CD14-positive monocyte (primary cell): ENCODE measurements at regions not wholly inside any gene's neighbourhood (a gene's known extent, or its start where the extent isn't known, plus 50 kb on each side); places are given as distances from the start of the nearest gene placed in this dataset.

Source experiments
- DNase-seq, 3 donors: peaks; one replicate each; pipeline ENCODE4 v3.0.0-alpha.2; 2011 to 2022
- H2AFZ ChIP-seq: 2 replicates; pipeline ENCODE4 v1.6.0; 2012; ENCODE audit warnings: mild to moderate bottlenecking, low read depth, low read length, inconsistent platforms; ENCODE audit not compliant: insufficient read depth, poor library complexity, severe bottlenecking
- H3K27ac ChIP-seq, 2 donors: 1 replicate in 1 of 2; 2 replicates in 1 of 2; pipeline ENCODE4 v1.5.1; 2012 to 2013; ENCODE audit warnings: low read length in 2 of 2, control low read depth in 1 of 2, inconsistent platforms in 1 of 2, low read depth in 1 of 2, mild to moderate bottlenecking in 1 of 2
- H3K27me3 ChIP-seq, 2 donors: one replicate each; pipeline versions ENCODE4 v1.6.0 to v1.6.1; 2011 to 2013; ENCODE audit warnings: low read length in 2 of 2; ENCODE audit not compliant: control insufficient read depth in 2 of 2, insufficient read depth in 2 of 2
- H3K36me3 ChIP-seq, 2 donors: replicated peaks in 1 of 2; 1 replicate in 1 of 2; 2 replicates in 1 of 2; pipeline versions ENCODE4 v1.5.1 to v1.6.1; 2012 to 2013; ENCODE audit warnings: low read length in 2 of 2, control low read depth in 1 of 2, inconsistent platforms in 1 of 2, mild to moderate bottlenecking in 1 of 2; ENCODE audit not compliant: insufficient read depth in 2 of 2, control insufficient read depth in 1 of 2
- H3K4me1 ChIP-seq, 2 donors: 1 replicate in 1 of 2; 2 replicates in 1 of 2; pipeline versions ENCODE4 v1.5.1 to v1.6.1; 2012 to 2013; ENCODE audit warnings: low read length in 2 of 2, control low read depth in 1 of 2, inconsistent platforms in 1 of 2, mild to moderate bottlenecking in 1 of 2, moderate library complexity in 1 of 2; ENCODE audit not compliant: insufficient read depth in 2 of 2, control insufficient read depth in 1 of 2
- H3K4me2 ChIP-seq: replicated peaks from 2 replicates; pipeline ENCODE3; 2012; ENCODE audit warnings: low read length, moderate library complexity, mild to moderate bottlenecking; ENCODE audit not compliant: poor library complexity, severe bottlenecking; ENCODE audit errors: extremely low read depth
- H3K4me3 ChIP-seq, 3 experiments: fragments of 200-600 bp in 1 of 3; sonication (generic) in 1 of 3; replicated peaks in 1 of 3; 1 replicate in 2 of 3; 2 replicates in 1 of 3; pipeline ENCODE4 v1.5.1; 2011 to 2013; ENCODE audit warnings: low read length in 3 of 3, mild to moderate bottlenecking in 3 of 3, control low read depth in 2 of 3, low read depth in 2 of 3, inconsistent platforms in 1 of 3, moderate library complexity in 1 of 3
- H3K79me2 ChIP-seq: 2 replicates; pipeline ENCODE4 v1.6.0; 2012; ENCODE audit warnings: mild to moderate bottlenecking, control low read depth, inconsistent platforms, low read length, moderate library complexity; ENCODE audit not compliant: insufficient read depth
- H3K9ac ChIP-seq: 2 replicates; pipeline ENCODE4 v1.6.0; 2017; ENCODE audit warnings: low read length, mild to moderate bottlenecking; ENCODE audit not compliant: insufficient read depth, poor library complexity, severe bottlenecking
- H3K9me3 ChIP-seq, 2 donors: replicated peaks in 1 of 2; 1 replicate in 1 of 2; 2 replicates in 1 of 2; pipeline versions ENCODE4 v1.5.1 to v1.6.1; 2012 to 2013; ENCODE audit warnings: low read length in 2 of 2, control low read depth in 1 of 2; ENCODE audit not compliant: control insufficient read depth in 1 of 2, insufficient read depth in 1 of 2
- H4K20me1 ChIP-seq: 2 replicates; pipeline ENCODE4 v1.6.0; 2012; ENCODE audit warnings: mild to moderate bottlenecking, low read length, control low read depth, moderate library complexity; ENCODE audit not compliant: insufficient read depth
- H3K27ac Mint-ChIP-seq, 7 donors: one replicate each; pipeline ENCODE4 v1.8.0; 2020; ENCODE audit warnings: mild to moderate bottlenecking in 7 of 7, mixed read lengths in 7 of 7, moderate library complexity in 6 of 7, inconsistent platforms in 2 of 7
- H3K27me3 Mint-ChIP-seq, 3 donors: one replicate each; pipeline ENCODE4 v1.8.0; 2021 to 2022; ENCODE audit warnings: low read depth in 3 of 3, mild to moderate bottlenecking in 3 of 3, mixed read lengths in 3 of 3, moderate library complexity in 3 of 3, inconsistent platforms in 1 of 3
- H3K36me3 Mint-ChIP-seq, 2 donors: one replicate each; pipeline ENCODE4 v1.8.0; 2020; ENCODE audit warnings: mixed read lengths in 2 of 2, inconsistent platforms in 1 of 2, mild to moderate bottlenecking in 1 of 2
- H3K4me1 Mint-ChIP-seq: one replicate; pipeline ENCODE4 v1.8.0; 2020; ENCODE audit warnings: mild to moderate bottlenecking, mixed read lengths
- H3K4me3 Mint-ChIP-seq, 2 donors: one replicate each; pipeline ENCODE4 v1.8.0; 2020; ENCODE audit warnings: mild to moderate bottlenecking in 2 of 2, mixed read lengths in 2 of 2, moderate library complexity in 1 of 2
- H3K9me3 Mint-ChIP-seq, 7 donors: one replicate each; pipeline ENCODE4 v1.8.0; 2020 to 2022; ENCODE audit warnings: mixed read lengths in 7 of 7, mild to moderate bottlenecking in 6 of 7, moderate library complexity in 6 of 7, inconsistent platforms in 2 of 7
- CTCF ChIP-seq: fragments of 200-600 bp; IDR thresholded peaks from one replicate; pipeline ENCODE4 v1.8.0; 2022; ENCODE audit warnings: antibody characterized with exemption, mild to moderate bottlenecking
- WGBS: methylation state at CpG from one replicate; pipeline ENCODE4 v1.1.5; 2013; ENCODE audit warnings: missing lambda C conversion rate; ENCODE audit not compliant: insufficient coverage; 5-methylcytosine and 5-hydroxymethylcytosine counted together
- intact Hi-C, 2 donors: fragments of 100-400 bp; cut with micrococcal nuclease; formaldehyde crosslinking; loops; one replicate each; pipeline versions ENCODE4 v1.15.0 to v1.15.1; 2023

- no peak overlapping the region for H2AFZ ChIP-seq
- no peaks in the 10 kb centered on the region for H3K9me3 Mint-ChIP-seq
- H3K27me3 Mint-ChIP-seq, result peaks cover 17 to 22% (median 20%) of the 10 kb centered on the region in 3 donors
- H3K4me3 ChIP-seq, result no peak overlapping the region
- no peak overlapping the region for H3K9ac ChIP-seq
- no peaks in the 10 kb centered on the region for H4K20me1 ChIP-seq
- no peak overlapping the region for H3K27ac Mint-ChIP-seq
- H3K9me3 ChIP-seq, result no peaks in the 10 kb centered on the region
- 82% methylated on average over 2 of the region's 6 CpGs for WGBS
- H3K4me3 Mint-ChIP-seq, result no peak overlapping the region
- no peaks in the 10 kb centered on the region for H3K79me2 ChIP-seq
- H3K27me3 ChIP-seq, result peaks cover 2 to 4% of the 10 kb centered on the region in 2 donors
- H3K4me1 Mint-ChIP-seq, result peaks cover 10% of the 10 kb centered on the region
- no peak for DNase-seq
- no peak overlapping the region for H3K4me2 ChIP-seq
- H3K4me1 ChIP-seq, result peaks cover 0 to 4% of the 10 kb centered on the region in 2 donors
- no peaks in the 10 kb centered on the region for H3K36me3 Mint-ChIP-seq
- intact Hi-C loops, result no loop called here
- H3K27ac ChIP-seq, result no peak overlapping the region
- TF ChIP-seq CTCF, result no peak
- no peaks in the 10 kb centered on the region for H3K36me3 ChIP-seq
These were observed 279.6 kb downstream of the MAF start for GRCh38 chr16:79320956-79321355.

GRCh38 chr16:79318143-79318899 lies 282.2 kb downstream of the MAF start:
- H3K27me3 Mint-ChIP-seq, result peaks cover 17 to 22% (median 17%) of the 10 kb centered on the region in 3 donors
- H3K9ac ChIP-seq, result no peak overlapping the region
- no peak overlapping the region for H3K4me2 ChIP-seq
- no peak for TF ChIP-seq CTCF
- H3K9me3 ChIP-seq, result no peaks in the 10 kb centered on the region
- H4K20me1 ChIP-seq, result no peaks in the 10 kb centered on the region
- H2AFZ ChIP-seq, result no peak overlapping the region
- H3K4me1 Mint-ChIP-seq, result peaks cover 13% of the 10 kb centered on the region
- no peak for DNase-seq
- no peaks in the 10 kb centered on the region for H3K79me2 ChIP-seq
- intact Hi-C loops, result no loop called here
- no peaks in the 10 kb centered on the region for H3K36me3 ChIP-seq
- no peaks in the 10 kb centered on the region for H3K36me3 Mint-ChIP-seq
- peaks cover 9 to 12% of the 10 kb centered on the region in 2 donors for H3K4me1 ChIP-seq
- peaks cover 0 to 2% (median 0%) of the 10 kb centered on the region in 7 donors for H3K9me3 Mint-ChIP-seq
- no peak overlapping the region for H3K4me3 Mint-ChIP-seq
- no CpG with 5 or more reads among the region's 4 CpGs for WGBS
- H3K27ac Mint-ChIP-seq, result no peak overlapping the region
- peaks cover 2 to 4% of the 10 kb centered on the region in 2 donors for H3K27me3 ChIP-seq
- H3K27ac ChIP-seq, result no peak overlapping the region
- H3K4me3 ChIP-seq, result no peak overlapping the region
